ENCODE measurements at regions not wholly inside any gene's neighbourhood (a gene's known extent, or its start where the extent isn't known, plus 50 kb on each side); places are given as distances from the start of the nearest gene placed in this dataset.

DNA sequence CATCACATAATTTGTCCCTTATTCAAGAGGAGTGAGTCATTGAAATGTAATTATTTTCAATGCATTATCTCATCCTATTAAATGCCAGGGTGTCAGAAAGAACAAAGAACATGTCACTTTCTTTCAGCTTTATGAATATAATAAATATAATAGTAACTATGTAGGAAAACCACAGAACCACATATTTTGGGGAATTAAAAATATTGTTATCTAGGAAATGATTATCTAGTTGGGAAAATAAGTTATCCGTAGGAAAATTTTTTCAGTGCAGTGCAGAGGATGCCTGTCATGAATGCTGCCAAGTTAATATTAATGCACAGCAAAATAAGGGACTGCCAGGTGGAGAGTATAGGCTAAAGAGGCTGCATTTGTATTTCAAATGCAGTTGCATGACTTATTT, 844.8 kb downstream of the MAT2B start:
- Histone ChIP-seq H3K9me3 (ENCODE audit: control insufficient read depth, low read depth, low read length) (no peaks in the 10 kb centered on the region), H2AFZ (ENCODE audit: control insufficient read depth, low read length) (no peak overlapping the region), H3K4me3 (ENCODE audit: control insufficient read depth in 2 of 3, extremely low read depth in 1 of 3, insufficient read depth in 2 of 3, low read depth in 1 of 3, low read length in 3 of 3) (no peak overlapping the region), H3K4me2 (ENCODE audit: control insufficient read depth, extremely low read depth, insufficient read depth, low read depth, low read length) (no peak overlapping the region), H3K27ac (ENCODE audit: control insufficient read depth, insufficient read depth, low read length) (no peak overlapping the region), H3K9ac (ENCODE audit: control insufficient read depth, extremely low read depth, insufficient read depth, low read length) (no peak overlapping the region), H3K9me1 (ENCODE audit: control insufficient read depth, extremely low read depth, insufficient read depth, low read length) (no peaks in the 10 kb centered on the region), H3K27me3 (ENCODE audit: control insufficient read depth, extremely low read depth, insufficient read depth, low read length) (no peaks in the 10 kb centered on the region), H3K4me1 (ENCODE audit: control insufficient read depth, extremely low read depth, insufficient read depth, low read length) (no peaks in the 10 kb centered on the region), H3K79me2 (ENCODE audit: control insufficient read depth, insufficient read depth, low read length) (no peaks in the 10 kb centered on the region), H3K36me3 (ENCODE audit: control insufficient read depth in 2 of 2, extremely low read depth in 1 of 2, insufficient read depth in 2 of 2, low read length in 2 of 2) (no peaks in the 10 kb centered on the region), H4K20me1 (ENCODE audit: control insufficient read depth, extremely low read depth, insufficient read depth, low read length) (no peaks in the 10 kb centered on the region)
- dilution Hi-C loops (cut with MboI; ENCODE audit: extremely low pct_ligation_motif_present, low sequenced_read_pairs) = no loop called here
- FAIRE-seq (no peak), DNase-seq (ENCODE audit: low read depth, low spot score) (no peak)
- TF ChIP-seq EZH2 (IDR thresholded peaks at IDR 0.05; ENCODE audit: low read length) = no peak

DNA sequence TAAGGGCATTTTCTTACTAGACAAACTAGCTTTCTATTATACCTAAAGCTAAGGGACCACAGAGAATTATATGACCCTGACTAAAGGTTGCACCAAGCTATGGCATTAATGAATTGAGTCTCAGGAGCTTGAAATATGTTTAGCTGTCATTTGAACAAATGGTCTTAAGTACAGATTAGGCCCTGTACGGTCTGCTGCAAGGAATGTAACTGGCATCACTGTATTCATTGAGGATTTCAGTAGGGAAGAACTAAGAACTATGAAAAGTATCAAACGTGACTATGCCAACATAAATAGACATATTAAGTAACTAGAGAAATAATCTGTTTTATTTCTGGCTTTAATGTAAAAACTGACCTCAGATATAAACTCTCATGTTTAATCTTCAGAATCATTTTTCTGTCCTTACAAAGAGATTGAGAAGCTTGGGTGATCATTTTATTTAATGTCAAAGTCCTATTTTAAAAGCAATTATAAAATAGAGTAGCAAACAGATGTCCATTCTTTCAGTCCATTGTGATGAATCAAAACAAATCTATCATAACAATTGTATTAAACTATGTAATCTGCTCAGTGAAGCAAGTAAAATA, 845.9 kb downstream of the MAT2B start:
- DNase-seq (ENCODE audit: low read depth, low spot score) (no peak), FAIRE-seq (no peak)
- no peaks in the 10 kb centered on the region for H3K36me3 ChIP-seq (ENCODE audit: control insufficient read depth in 2 of 2, extremely low read depth in 1 of 2, insufficient read depth in 2 of 2, low read length in 2 of 2)
- H3K27me3 ChIP-seq (ENCODE audit: control insufficient read depth, extremely low read depth, insufficient read depth, low read length) = no peaks in the 10 kb centered on the region
- no peak overlapping the region for H2AFZ ChIP-seq (ENCODE audit: control insufficient read depth, low read length)
- no peak overlapping the region for H3K4me2 ChIP-seq (ENCODE audit: control insufficient read depth, extremely low read depth, insufficient read depth, low read depth, low read length)
- H3K9me3 ChIP-seq (ENCODE audit: control insufficient read depth, low read depth, low read length) = no peaks in the 10 kb centered on the region
- no peak for TF ChIP-seq EZH2 (IDR thresholded peaks at IDR 0.05; ENCODE audit: low read length)
- TF ChIP-seq, protein P1, sequence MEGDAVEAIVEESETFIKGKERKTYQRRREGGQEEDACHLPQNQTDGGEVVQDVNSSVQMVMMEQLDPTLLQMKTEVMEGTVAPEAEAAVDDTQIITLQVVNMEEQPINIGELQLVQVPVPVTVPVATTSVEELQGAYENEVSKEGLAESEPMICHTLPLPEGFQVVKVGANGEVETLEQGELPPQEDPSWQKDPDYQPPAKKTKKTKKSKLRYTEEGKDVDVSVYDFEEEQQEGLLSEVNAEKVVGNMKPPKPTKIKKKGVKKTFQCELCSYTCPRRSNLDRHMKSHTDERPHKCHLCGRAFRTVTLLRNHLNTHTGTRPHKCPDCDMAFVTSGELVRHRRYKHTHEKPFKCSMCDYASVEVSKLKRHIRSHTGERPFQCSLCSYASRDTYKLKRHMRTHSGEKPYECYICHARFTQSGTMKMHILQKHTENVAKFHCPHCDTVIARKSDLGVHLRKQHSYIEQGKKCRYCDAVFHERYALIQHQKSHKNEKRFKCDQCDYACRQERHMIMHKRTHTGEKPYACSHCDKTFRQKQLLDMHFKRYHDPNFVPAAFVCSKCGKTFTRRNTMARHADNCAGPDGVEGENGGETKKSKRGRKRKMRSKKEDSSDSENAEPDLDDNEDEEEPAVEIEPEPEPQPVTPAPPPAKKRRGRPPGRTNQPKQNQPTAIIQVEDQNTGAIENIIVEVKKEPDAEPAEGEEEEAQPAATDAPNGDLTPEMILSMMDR (optimal IDR thresholded peaks at IDR 0.05 in 1 of 3, IDR thresholded peaks at IDR 0.05 in 1 of 3, conservative IDR thresholded peaks at IDR 0.05 in 1 of 3; ENCODE audit: extremely low read depth in 1 of 3, insufficient read depth in 2 of 3, low read length in 3 of 3) = no peak
- H3K27ac ChIP-seq (ENCODE audit: control insufficient read depth, insufficient read depth, low read length) = no peak overlapping the region
- no peaks in the 10 kb centered on the region for H3K79me2 ChIP-seq (ENCODE audit: control insufficient read depth, insufficient read depth, low read length)
- H3K9ac ChIP-seq (ENCODE audit: control insufficient read depth, extremely low read depth, insufficient read depth, low read length) = no peak overlapping the region
- no peaks in the 10 kb centered on the region for H3K4me1 ChIP-seq (ENCODE audit: control insufficient read depth, extremely low read depth, insufficient read depth, low read length)
- no peak overlapping the region for H3K4me3 ChIP-seq (ENCODE audit: control insufficient read depth in 2 of 3, extremely low read depth in 1 of 3, insufficient read depth in 2 of 3, low read depth in 1 of 3, low read length in 3 of 3)
- no peaks in the 10 kb centered on the region for H4K20me1 ChIP-seq (ENCODE audit: control insufficient read depth, extremely low read depth, insufficient read depth, low read length)
- no peaks in the 10 kb centered on the region for H3K9me1 ChIP-seq (ENCODE audit: control insufficient read depth, extremely low read depth, insufficient read depth, low read length)
- dilution Hi-C loops (cut with MboI; ENCODE audit: extremely low pct_ligation_motif_present, low sequenced_read_pairs) = no loop called here

DNA sequence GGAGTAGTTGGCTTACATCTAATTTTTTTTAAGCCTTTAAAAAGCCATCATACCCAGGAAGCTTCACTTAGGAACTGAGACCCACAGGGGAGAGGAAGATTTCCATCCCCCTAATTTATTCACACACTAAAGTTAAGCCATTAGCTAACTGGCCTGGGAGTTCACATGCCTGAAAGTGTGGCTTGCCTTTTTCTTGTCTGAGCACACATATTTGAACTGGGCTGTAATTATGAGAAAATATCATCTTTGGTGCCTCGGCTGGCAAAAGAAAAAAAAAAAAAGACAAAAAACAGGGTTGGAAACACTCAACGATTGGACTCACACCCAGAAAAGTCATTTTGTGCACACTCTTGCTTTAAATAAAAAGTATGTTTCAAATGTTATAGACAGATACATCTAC, 847.3 kb downstream of the MAT2B start:
- Histone ChIP-seq H3K9me3 (ENCODE audit: control insufficient read depth, low read depth, low read length) (no peaks in the 10 kb centered on the region), H3K4me1 (ENCODE audit: control insufficient read depth, extremely low read depth, insufficient read depth, low read length) (no peaks in the 10 kb centered on the region), H3K9ac (ENCODE audit: control insufficient read depth, extremely low read depth, insufficient read depth, low read length) (no peak overlapping the region), H3K9me1 (ENCODE audit: control insufficient read depth, extremely low read depth, insufficient read depth, low read length) (no peaks in the 10 kb centered on the region), H3K27ac (ENCODE audit: control insufficient read depth, insufficient read depth, low read length) (no peak overlapping the region), H3K4me3 (ENCODE audit: control insufficient read depth in 2 of 3, extremely low read depth in 1 of 3, insufficient read depth in 2 of 3, low read depth in 1 of 3, low read length in 3 of 3) (no peak overlapping the region), H3K79me2 (ENCODE audit: control insufficient read depth, insufficient read depth, low read length) (no peaks in the 10 kb centered on the region), H2AFZ (ENCODE audit: control insufficient read depth, low read length) (no peak overlapping the region), H3K4me2 (ENCODE audit: control insufficient read depth, extremely low read depth, insufficient read depth, low read depth, low read length) (no peak overlapping the region), H3K27me3 (ENCODE audit: control insufficient read depth, extremely low read depth, insufficient read depth, low read length) (no peaks in the 10 kb centered on the region), H4K20me1 (ENCODE audit: control insufficient read depth, extremely low read depth, insufficient read depth, low read length) (no peaks in the 10 kb centered on the region), H3K36me3 (ENCODE audit: control insufficient read depth in 2 of 2, extremely low read depth in 1 of 2, insufficient read depth in 2 of 2, low read length in 2 of 2) (no peaks in the 10 kb centered on the region)
- dilution Hi-C loops (cut with MboI; ENCODE audit: extremely low pct_ligation_motif_present, low sequenced_read_pairs) = no loop called here
- DNase-seq (ENCODE audit: low read depth, low spot score) = no peak
- TF ChIP-seq EZH2 (IDR thresholded peaks at IDR 0.05; ENCODE audit: low read length) = no peak
- TF ChIP-seq, protein P1 (optimal IDR thresholded peaks at IDR 0.05 in 1 of 3, IDR thresholded peaks at IDR 0.05 in 1 of 3, conservative IDR thresholded peaks at IDR 0.05 in 1 of 3; ENCODE audit: extremely low read depth in 1 of 3, insufficient read depth in 2 of 3, low read length in 3 of 3) = no peak
- FAIRE-seq = no peak

All from keratinocyte (primary cell).